B cell (primary cell): ENCODE measurements at regions not wholly inside any gene's neighbourhood (a gene's known extent, or its start where the extent isn't known, plus 50 kb on each side); places are given as distances from the start of the nearest gene placed in this dataset.

Experiments
- ATAC-seq: fragments of 200-7000 bp; cut with Tn5 transposase; one replicate; pipeline ENCODE4 v1.10.0; 2021; ENCODE audit warnings: low read depth, mild to moderate bottlenecking, moderate number of reproducible peaks, moderate library complexity
- CTCF ChIA-PET: fragments of 350-600 bp; sonication (Branson Sonifier 250); formaldehyde crosslinking; loops from one replicate; lab custom pipeline; 2021; ENCODE audit warnings: antibody characterized with exemption, inconsistent platforms; lab: Charles Lee
- POLR2A ChIA-PET: fragments of 350-600 bp; sonication (Branson Sonifier 250); formaldehyde crosslinking; loops from one replicate; lab custom pipeline; 2021; ENCODE audit warnings: antibody characterized with exemption; lab: Charles Lee
- DNase-seq: peaks from one replicate; pipeline ENCODE4 v3.0.0; 2013
- H2AFZ ChIP-seq: 2 replicates; pipeline ENCODE4 v1.6.1; 2012; ENCODE audit warnings: mild to moderate bottlenecking, low read depth, low read length; ENCODE audit not compliant: insufficient read depth, poor library complexity, severe bottlenecking
- H3K27ac ChIP-seq, 2 donors: 1 replicate in 1 of 2; 2 replicates in 1 of 2; pipeline ENCODE4 v1.5.1; 2012 to 2013; ENCODE audit warnings: low read length in 2 of 2, mild to moderate bottlenecking in 2 of 2, moderate library complexity in 1 of 2
- H3K27me3 ChIP-seq, 4 experiments: fragments of 200-600 bp in 1 of 4; sonication (generic) in 1 of 4; replicated peaks in 1 of 4; 1 replicate in 2 of 4; 2 replicates in 2 of 4; pipeline versions ENCODE4 v1.6.1 to v1.7.0; 2013 to 2016; ENCODE audit warnings: low read length in 3 of 4, mild to moderate bottlenecking in 2 of 4, mixed read lengths in 1 of 4, moderate library complexity in 1 of 4; ENCODE audit not compliant: insufficient read depth in 4 of 4, control insufficient read depth in 3 of 4; ENCODE audit errors: control extremely low read depth in 1 of 4
- H3K36me3 ChIP-seq, 2 experiments: replicated peaks in 1 of 2; 1 replicate in 1 of 2; 2 replicates in 1 of 2; pipeline versions ENCODE4 v1.6.1 to v1.7.1; 2013; ENCODE audit warnings: low read length in 1 of 2; ENCODE audit not compliant: insufficient read depth in 2 of 2, control insufficient read depth in 1 of 2; ENCODE audit errors: control extremely low read depth in 1 of 2, extremely low read depth in 1 of 2
- H3K4me1 ChIP-seq, 2 donors: fragments of 200-600 bp in 1 of 2; sonication (generic) in 1 of 2; 1 replicate in 1 of 2; 2 replicates in 1 of 2; pipeline versions ENCODE4 v1.5.1 to v1.6.1; 2013 to 2017; ENCODE audit warnings: low read length in 2 of 2; ENCODE audit not compliant: control insufficient read depth in 2 of 2, insufficient read depth in 2 of 2
- H3K4me2 ChIP-seq: replicated peaks from 2 replicates; pipeline ENCODE3; 2012; ENCODE audit warnings: mild to moderate bottlenecking, low read depth, low read length; ENCODE audit not compliant: poor library complexity, severe bottlenecking
- H3K4me3 ChIP-seq, 5 experiments: fragments of 200-600 bp in 1 of 5; sonication (generic) in 1 of 5; 1 replicate in 3 of 5; 2 replicates in 2 of 5; pipeline versions ENCODE4 v1.5.1 to v1.7.0; 2011 to 2016; ENCODE audit warnings: low read length in 4 of 5, mild to moderate bottlenecking in 4 of 5, low read depth in 2 of 5, control low read depth in 1 of 5, moderate library complexity in 1 of 5; ENCODE audit not compliant: insufficient read depth in 1 of 5; ENCODE audit errors: control extremely low read depth in 1 of 5, extremely low read depth in 1 of 5
- H3K79me2 ChIP-seq: fragments of 200-600 bp; sonication (generic); one replicate; pipeline ENCODE4 v1.6.0; 2016; ENCODE audit warnings: low read length; ENCODE audit not compliant: control insufficient read depth, insufficient read depth
- H3K9ac ChIP-seq: fragments of 200-600 bp; sonication (generic); 2 replicates; pipeline ENCODE4 v1.6.1; 2017; ENCODE audit warnings: mild to moderate bottlenecking, low read length, moderate library complexity
- H3K9me3 ChIP-seq, 3 donors: one replicate each; pipeline versions ENCODE4 v1.6.1 to v1.7.1; 2013; ENCODE audit warnings: low read length in 2 of 3; ENCODE audit not compliant: control insufficient read depth in 2 of 3, insufficient read depth in 1 of 3; ENCODE audit errors: control extremely low read depth in 1 of 3
- H4K20me1 ChIP-seq: 2 replicates; pipeline ENCODE4 v1.6.0; 2012; ENCODE audit warnings: mild to moderate bottlenecking, low read length; ENCODE audit not compliant: insufficient read depth, control insufficient read depth, poor library complexity, severe bottlenecking
- H3K27ac Mint-ChIP-seq: one replicate; pipeline ENCODE4 v1.8.0; 2021; ENCODE audit warnings: mixed read lengths
- H3K27me3 Mint-ChIP-seq: one replicate; pipeline ENCODE4 v1.8.0; 2021; ENCODE audit warnings: mixed read lengths
- H3K4me1 Mint-ChIP-seq: one replicate; pipeline ENCODE4 v1.8.0; 2021; ENCODE audit warnings: mixed read lengths
- H3K4me3 Mint-ChIP-seq: one replicate; pipeline ENCODE4 v1.8.0; 2021; ENCODE audit warnings: mixed read lengths
- H3K9me3 Mint-ChIP-seq: one replicate; pipeline ENCODE4 v1.8.0; 2022; ENCODE audit warnings: mixed read lengths; ENCODE audit not compliant: insufficient read depth
- CTCF ChIP-seq: fragments of 200-600 bp; IDR thresholded peaks from one replicate; pipeline ENCODE4 v1.8.0; 2022; ENCODE audit warnings: antibody characterized with exemption, mild to moderate bottlenecking
- EZH2 ChIP-seq: IDR thresholded peaks from 2 replicates; pipeline ENCODE4 v1.6.1; 2012; ENCODE audit warnings: borderline replicate concordance, low read depth, mild to moderate bottlenecking, moderate library complexity, low read length; ENCODE audit not compliant: insufficient read depth, poor library complexity, severe bottlenecking
- WGBS: methylation state at CpG from one replicate; pipeline ENCODE4 v1.1.5; 2013; ENCODE audit warnings: missing lambda C conversion rate; ENCODE audit not compliant: insufficient coverage; 5-methylcytosine and 5-hydroxymethylcytosine counted together
- intact Hi-C: fragments of 100-400 bp; cut with micrococcal nuclease; formaldehyde crosslinking; loops from one replicate; pipeline ENCODE4 v1.10.0; 2022

GRCh38 chr18:40995529-40995928, 959.5 kb upstream of the PIK3C3 start:
- WGBS, result no CpG with 5 or more reads among the region's 1 CpG
- ATAC-seq (no peak), DNase-seq (no peak)
- Mint-ChIP-seq H3K9me3 (peaks cover 6% of the 10 kb centered on the region), H3K4me3 (no peak overlapping the region), H3K4me1 (no peaks in the 10 kb centered on the region), H3K27me3 (no peaks in the 10 kb centered on the region), H3K27ac (no peak overlapping the region)
- Histone ChIP-seq H3K27ac (no peak overlapping the region), H2AFZ (no peak overlapping the region), H4K20me1 (no peaks in the 10 kb centered on the region), H3K4me1 (no peaks in the 10 kb centered on the region), H3K4me3 (no peak overlapping the region), H3K4me2 (no peak overlapping the region), H3K9ac (no peak overlapping the region), H3K9me3 (peaks cover 0 to 1% (median 0%) of the 10 kb centered on the region in 3 donors), H3K36me3 (no peaks in the 10 kb centered on the region), H3K27me3 (no peaks in the 10 kb centered on the region), H3K79me2 (no peaks in the 10 kb centered on the region)
- intact Hi-C loops, result no loop called here
- POLR2A ChIA-PET, result no interaction called here
- CTCF ChIA-PET, result no interaction called here
- TF ChIP-seq CTCF (no peak), EZH2 (no peak)

- H3K9me3 ChIP-seq, result peaks cover 0 to 1% (median 0%) of the 10 kb centered on the region in 3 donors
- no peak overlapping the region for H3K27ac Mint-ChIP-seq
- H3K9ac ChIP-seq, result no peak overlapping the region
- no peak for ATAC-seq
- no peak overlapping the region for H3K4me2 ChIP-seq
- no peaks in the 10 kb centered on the region for H4K20me1 ChIP-seq
- H2AFZ ChIP-seq, result no peak overlapping the region
- H3K4me3 ChIP-seq, result no peak overlapping the region
- H3K4me1 ChIP-seq, result no peaks in the 10 kb centered on the region
- POLR2A ChIA-PET, result no interaction called here
- H3K79me2 ChIP-seq, result no peaks in the 10 kb centered on the region
- peaks cover 2% of the 10 kb centered on the region for H3K9me3 Mint-ChIP-seq
- DNase-seq, result no peak
- no peak overlapping the region for H3K27ac ChIP-seq
- H3K4me1 Mint-ChIP-seq, result no peaks in the 10 kb centered on the region
- no peaks in the 10 kb centered on the region for H3K27me3 ChIP-seq
- TF ChIP-seq EZH2, result no peak
- no peak overlapping the region for H3K4me3 Mint-ChIP-seq
- H3K27me3 Mint-ChIP-seq, result no peaks in the 10 kb centered on the region
- no peaks in the 10 kb centered on the region for H3K36me3 ChIP-seq
- intact Hi-C loops, result no loop called here
- CTCF ChIA-PET, result no interaction called here
These were observed 961.7 kb upstream of the PIK3C3 start for GRCh38 chr18:40993363-40993762.
